Common myeloid progenitor, CD34-positive (primary cell): ENCODE measurements at regions not wholly inside any gene's neighbourhood (a gene's known extent, or its start where the extent isn't known, plus 50 kb on each side); places are given as distances from the start of the nearest gene placed in this dataset.

ENCODE experiments used
- CTCF ChIA-PET: fragments of 350-600 bp; sonication (Branson Sonifier 250); formaldehyde crosslinking; loops from one replicate; lab custom pipeline; 2021; ENCODE audit warnings: antibody characterized with exemption; lab: Charles Lee
- POLR2A ChIA-PET: fragments of 350-600 bp; sonication (Branson Sonifier 250); formaldehyde crosslinking; loops from one replicate; lab custom pipeline; 2021; ENCODE audit warnings: antibody characterized with exemption; lab: Charles Lee
- DNase-seq, 3 donors: peaks; one replicate each; pipeline versions ENCODE4 v3.0.0 to v3.0.0-alpha.2; 2013
- H3K27ac ChIP-seq, 2 experiments: 1 replicate in 1 of 2; 2 replicates in 1 of 2; pipeline ENCODE4 v1.7.0; 2013; ENCODE audit warnings: inconsistent platforms in 2 of 2, low read length in 2 of 2, mild to moderate bottlenecking in 2 of 2, low read depth in 1 of 2, moderate library complexity in 1 of 2; ENCODE audit not compliant: severe bottlenecking in 2 of 2, insufficient read depth in 1 of 2, poor library complexity in 1 of 2
- H3K27me3 ChIP-seq, 5 experiments: replicated peaks in 2 of 5; 1 replicate in 3 of 5; 2 replicates in 2 of 5; pipeline versions ENCODE4 v1.6.1 to v1.7.0; 2013; ENCODE audit warnings: low read length in 4 of 5, mild to moderate bottlenecking in 2 of 5, moderate library complexity in 2 of 5, inconsistent platforms in 1 of 5; ENCODE audit not compliant: insufficient read depth in 5 of 5, control insufficient read depth in 4 of 5
- H3K36me3 ChIP-seq, 4 experiments: 1 replicate in 2 of 4; 2 replicates in 2 of 4; pipeline versions ENCODE4 v1.6.1 to v1.7.0; 2013; ENCODE audit warnings: low read length in 3 of 4, control low read depth in 1 of 4, mild to moderate bottlenecking in 1 of 4; ENCODE audit not compliant: control insufficient read depth in 4 of 4, insufficient read depth in 4 of 4
- H3K4me1 ChIP-seq, 4 experiments: 1 replicate in 3 of 4; 2 replicates in 1 of 4; pipeline versions ENCODE4 v1.6.1 to v1.7.1; 2013; ENCODE audit warnings: low read length in 3 of 4, mild to moderate bottlenecking in 3 of 4, control low read depth in 1 of 4, inconsistent platforms in 1 of 4, moderate library complexity in 1 of 4; ENCODE audit not compliant: control insufficient read depth in 4 of 4, insufficient read depth in 4 of 4; ENCODE audit errors: control extremely low read depth in 1 of 4
- H3K4me3 ChIP-seq, 7 experiments: 1 replicate in 4 of 7; 2 replicates in 3 of 7; pipeline versions ENCODE4 v1.5.1 to v1.7.0; 2013; ENCODE audit warnings: mild to moderate bottlenecking in 7 of 7, low read length in 6 of 7, moderate library complexity in 6 of 7, inconsistent platforms in 2 of 7, low read depth in 2 of 7, control low read depth in 1 of 7; ENCODE audit not compliant: insufficient read depth in 4 of 7, control insufficient read depth in 1 of 7; ENCODE audit errors: extremely low read depth in 1 of 7
- H3K9me3 ChIP-seq, 5 experiments: 1 replicate in 4 of 5; 2 replicates in 1 of 5; pipeline versions ENCODE4 v1.6.1 to v1.7.1; 2013; ENCODE audit warnings: low read length in 4 of 5, mild to moderate bottlenecking in 2 of 5, inconsistent platforms in 1 of 5, low read depth in 1 of 5, moderate library complexity in 1 of 5; ENCODE audit not compliant: control insufficient read depth in 4 of 5, insufficient read depth in 2 of 5; ENCODE audit errors: control extremely low read depth in 1 of 5
- WGBS: methylation state at CpG from one replicate; pipeline ENCODE4 v1.1.5; 2013; ENCODE audit not compliant: insufficient coverage; 5-methylcytosine and 5-hydroxymethylcytosine counted together

- WGBS = 94% methylated on average over 2 of the region's 3 CpGs
- ChIA-PET CTCF (no interaction called here), POLR2A (no interaction called here)
- Histone ChIP-seq H3K4me3 (no peak overlapping the region), H3K36me3 (no peaks in the 10 kb centered on the region), H3K27ac (no peak overlapping the region), H3K9me3 (no peaks in the 10 kb centered on the region), H3K4me1 (peaks cover 0 to 10% (median 9%) of the 10 kb centered on the region in 4 experiments), H3K27me3 (peaks cover 0 to 32% (median 5%) of the 10 kb centered on the region in 5 experiments)
- no peak for DNase-seq
These were observed 200.7 kb upstream of the ZMIZ1 start for GRCh38 chr10:78868048-78868447.

- Histone ChIP-seq H3K4me1 (peaks cover 0 to 10% (median 9%) of the 10 kb centered on the region in 4 experiments), H3K27me3 (peaks cover 0 to 32% (median 5%) of the 10 kb centered on the region in 5 experiments), H3K9me3 (no peaks in the 10 kb centered on the region), H3K36me3 (no peaks in the 10 kb centered on the region), H3K27ac (no peak overlapping the region), H3K4me3 (no peak overlapping the region)
- ChIA-PET POLR2A (no interaction called here), CTCF (interaction anchor here (0.7 kb wide), 1 partner anchor 10 kb away, joined by 3 read pairs; no protein-coding TSS in a partner anchor)
- WGBS = 92% methylated on average over 3 of the region's 5 CpGs
- DNase-seq = no peak
These were observed 200.3 kb upstream of the ZMIZ1 start for GRCh38 chr10:78868456-78868855.

GRCh38 chr10:78868861-78869260, 199.9 kb upstream of the ZMIZ1 start:
- DNase-seq = no peak
- WGBS = 100% methylated on average over 6 of the region's 7 CpGs
- CTCF ChIA-PET = interaction anchor here (0.7 to 0.9 kb wide), 2 partner anchors 11 to 24 kb away, joined by 3 read pairs; no protein-coding TSS in a partner anchor
- peaks cover 0 to 32% (median 5%) of the 10 kb centered on the region in 5 experiments for H3K27me3 ChIP-seq
- H3K27ac ChIP-seq = no peak overlapping the region
- peaks cover 0 to 10% (median 10%) of the 10 kb centered on the region in 4 experiments for H3K4me1 ChIP-seq
- H3K36me3 ChIP-seq = no peaks in the 10 kb centered on the region
- H3K4me3 ChIP-seq = no peak overlapping the region
- H3K9me3 ChIP-seq = no peaks in the 10 kb centered on the region
- POLR2A ChIA-PET = no interaction called here

- peak; percentile 39 to 84 (median 79) for DNase-seq
- 55% methylated on average over 21 of the region's 23 CpGs for WGBS
- H3K4me3 ChIP-seq = no peak overlapping the region
- H3K27ac ChIP-seq = no peak overlapping the region
- H3K27me3 ChIP-seq = peaks cover 0 to 32% (median 5%) of the 10 kb centered on the region in 5 experiments
- POLR2A ChIA-PET = no interaction called here
- CTCF ChIA-PET = interaction anchor here (0.9 kb wide), 1 partner anchor 23 kb away, joined by 3 read pairs; no protein-coding TSS in a partner anchor
- H3K36me3 ChIP-seq = no peaks in the 10 kb centered on the region
- H3K4me1 ChIP-seq = peaks cover 0 to 14% (median 10%) of the 10 kb centered on the region in 4 experiments
- no peaks in the 10 kb centered on the region for H3K9me3 ChIP-seq
These were observed 199.0 kb upstream of the ZMIZ1 start for GRCh38 chr10:78869508-78870454.

- peaks cover 0 to 14% (median 10%) of the 10 kb centered on the region in 4 experiments for H3K4me1 ChIP-seq
- DNase-seq = no peak
- H3K9me3 ChIP-seq = no peaks in the 10 kb centered on the region
- H3K4me3 ChIP-seq = no peak overlapping the region
- WGBS = 64% methylated on average over 3 of the region's 3 CpGs
- no peak overlapping the region for H3K27ac ChIP-seq
- ChIA-PET POLR2A (no interaction called here), CTCF (no interaction called here)
- H3K36me3 ChIP-seq = no peaks in the 10 kb centered on the region
- H3K27me3 ChIP-seq = peaks cover 0 to 26% (median 5%) of the 10 kb centered on the region in 5 experiments
These were observed 198.3 kb upstream of the ZMIZ1 start for GRCh38 chr10:78870458-78870857.

GRCh38 chr10:78871796-78872195, 197.0 kb upstream of the ZMIZ1 start:
- Histone ChIP-seq H3K9me3 (no peaks in the 10 kb centered on the region), H3K4me1 (peaks cover 0 to 14% (median 10%) of the 10 kb centered on the region in 4 experiments)
- WGBS = 80% methylated on average over 1 of the region's 3 CpGs

GRCh38 chr10:78873413-78873812, 195.4 kb upstream of the ZMIZ1 start:
- H3K36me3 ChIP-seq = no peaks in the 10 kb centered on the region
- DNase-seq = no peak
- peaks cover 0 to 17% (median 2%) of the 10 kb centered on the region in 5 experiments for H3K27me3 ChIP-seq
- ChIA-PET POLR2A (no interaction called here), CTCF (interaction anchor here (0.6 to 1.1 kb wide), 2 partner anchors 16 to 322 kb away, joined by 3 read pairs; no protein-coding TSS in a partner anchor)
- peaks cover 0 to 14% (median 10%) of the 10 kb centered on the region in 4 experiments for H3K4me1 ChIP-seq
- H3K9me3 ChIP-seq = no peaks in the 10 kb centered on the region
- no peak overlapping the region for H3K4me3 ChIP-seq
- 83% methylated on average over 1 of the region's 5 CpGs for WGBS
- no peak overlapping the region for H3K27ac ChIP-seq

More at GRCh38 chr10:78871796-78872195, 197.0 kb upstream of the ZMIZ1 start:
- CTCF ChIA-PET = no interaction called here
- no peak overlapping the region for H3K27ac ChIP-seq
- peaks cover 0 to 26% (median 3%) of the 10 kb centered on the region in 5 experiments for H3K27me3 ChIP-seq
- no peaks in the 10 kb centered on the region for H3K36me3 ChIP-seq
- DNase-seq = no peak
- POLR2A ChIA-PET = no interaction called here
- no peak overlapping the region for H3K4me3 ChIP-seq
